ENCODE measurements at regions not wholly inside any gene's neighbourhood (a gene's known extent, or its start where the extent isn't known, plus 50 kb on each side); places are given as distances from the start of the nearest gene placed in this dataset.
"Not testable (repeated sequence)": the region's sequence is repeated elsewhere in the genome, so short reads cannot be mapped to it uniquely, and the experiment has no call there.

DNA sequence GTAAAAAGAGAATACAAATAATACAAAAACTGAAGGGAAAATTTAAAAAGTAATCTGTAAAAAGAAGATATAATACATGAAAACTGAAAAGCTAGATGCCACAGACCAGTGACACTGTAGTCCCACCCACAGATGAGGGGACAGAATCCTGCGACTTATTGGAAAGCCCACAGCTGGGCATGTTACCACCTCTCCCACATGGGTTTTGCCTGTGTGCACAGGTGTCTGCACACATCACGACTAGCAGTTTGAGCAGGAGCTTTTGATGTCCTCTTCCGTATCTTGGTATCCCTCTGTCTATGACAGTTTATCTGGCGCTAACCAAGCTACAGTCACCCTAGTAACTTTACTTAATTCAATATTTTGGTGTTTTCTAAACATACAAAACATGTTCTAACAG is 291.1 kb upstream of the EXOC2 start:
- Histone ChIP-seq H3K4me1 (no peaks in the 10 kb centered on the region), H3K9ac (no peak overlapping the region), H4K20me1 (ENCODE audit: low read depth) (no peaks in the 10 kb centered on the region), H3K9me3 (ENCODE audit: low read depth) (no peaks in the 10 kb centered on the region), H3K4me2 (no peak overlapping the region), H3K27ac (no peak overlapping the region), H3F3A (ENCODE audit: low read depth) (no peaks in the 10 kb centered on the region), H2AFZ (replicated peaks) (no peak overlapping the region), H3K4me3 (no peak overlapping the region), H3K79me2 (ENCODE audit: low read depth) (no peaks in the 10 kb centered on the region), H3K27me3 (no peaks in the 10 kb centered on the region), H3K36me3 (no peaks in the 10 kb centered on the region)
- Mint-ChIP-seq H3K4me1 (no peaks in the 10 kb centered on the region), H3K27ac (no peak overlapping the region), H3K9me3 (peaks cover 7% of the 10 kb centered on the region), H3K27me3 (ENCODE audit: insufficient read depth, low read depth) (peaks cover 7% of the 10 kb centered on the region), H3K36me3 (no peaks in the 10 kb centered on the region), H3K4me3 (no peak overlapping the region)
- no peak for DNase-seq (ENCODE audit: low spot score)
- no peak for TF ChIP-seq EZH2 (IDR thresholded peaks at IDR 0.05)
- TF ChIP-seq EZH2phosphoT487 (IDR thresholded peaks at IDR 0.05), result no peak

DNA sequence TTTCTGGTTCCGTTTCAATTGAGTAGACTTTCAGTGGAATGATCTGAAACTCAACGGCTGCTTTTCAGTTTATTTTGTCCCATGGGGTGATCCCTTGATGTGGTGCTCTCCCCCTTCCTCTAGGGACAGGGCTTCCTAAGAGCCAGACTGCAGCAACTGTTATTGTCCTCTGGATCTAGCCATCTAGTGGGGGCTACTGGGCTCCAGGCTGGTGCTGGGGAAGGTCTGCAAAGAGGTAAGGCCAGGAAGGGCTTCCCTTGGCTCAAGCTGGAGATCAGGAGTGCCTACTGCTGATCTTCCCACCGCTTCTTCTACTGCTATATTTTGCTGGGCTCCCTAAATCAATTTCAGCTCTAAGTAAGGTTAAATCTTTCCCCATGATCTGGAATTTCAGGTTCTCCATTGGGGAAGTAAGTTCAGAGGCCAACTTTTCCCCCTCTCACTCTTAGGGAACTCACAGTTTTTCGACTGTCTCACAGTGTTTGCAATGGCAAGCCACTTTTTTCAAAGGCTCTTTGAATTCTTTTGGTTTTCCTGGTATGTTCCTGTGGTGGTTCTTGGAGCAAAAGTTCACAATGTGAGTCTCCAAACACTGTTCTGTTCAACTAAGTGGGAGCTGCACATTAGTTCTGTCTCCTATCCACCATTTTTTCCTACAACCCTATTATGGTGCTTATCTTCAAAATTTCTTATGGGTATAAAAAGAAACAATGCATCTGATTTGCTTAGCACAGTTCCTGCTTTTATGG is 286.2 kb upstream of the EXOC2 start:
- Histone ChIP-seq H3K9me3 (ENCODE audit: low read depth) (peaks cover 11% of the 10 kb centered on the region), H3K27ac (no peak overlapping the region), H3K36me3 (no peaks in the 10 kb centered on the region), H3K4me1 (no peaks in the 10 kb centered on the region), H3F3A (ENCODE audit: low read depth) (no peaks in the 10 kb centered on the region), H2AFZ (replicated peaks) (no peak overlapping the region), H4K20me1 (ENCODE audit: low read depth) (no peaks in the 10 kb centered on the region), H3K4me3 (no peak overlapping the region), H3K9ac (no peak overlapping the region), H3K27me3 (no peaks in the 10 kb centered on the region), H3K4me2 (no peak overlapping the region), H3K79me2 (ENCODE audit: low read depth) (no peaks in the 10 kb centered on the region)
- Mint-ChIP-seq H3K27me3 (ENCODE audit: insufficient read depth, low read depth) (no peaks in the 10 kb centered on the region), H3K27ac (no peak overlapping the region), H3K9me3 (peaks cover 41% of the 10 kb centered on the region), H3K36me3 (no peaks in the 10 kb centered on the region), H3K4me1 (no peaks in the 10 kb centered on the region), H3K4me3 (no peak overlapping the region)
- TF ChIP-seq EZH2 (IDR thresholded peaks at IDR 0.05) (no peak), EZH2phosphoT487 (IDR thresholded peaks at IDR 0.05) (no peak), CTCF (IDR thresholded peaks at IDR 0.05) (no peak)
- DNase-seq (ENCODE audit: low spot score), result no peak

DNA sequence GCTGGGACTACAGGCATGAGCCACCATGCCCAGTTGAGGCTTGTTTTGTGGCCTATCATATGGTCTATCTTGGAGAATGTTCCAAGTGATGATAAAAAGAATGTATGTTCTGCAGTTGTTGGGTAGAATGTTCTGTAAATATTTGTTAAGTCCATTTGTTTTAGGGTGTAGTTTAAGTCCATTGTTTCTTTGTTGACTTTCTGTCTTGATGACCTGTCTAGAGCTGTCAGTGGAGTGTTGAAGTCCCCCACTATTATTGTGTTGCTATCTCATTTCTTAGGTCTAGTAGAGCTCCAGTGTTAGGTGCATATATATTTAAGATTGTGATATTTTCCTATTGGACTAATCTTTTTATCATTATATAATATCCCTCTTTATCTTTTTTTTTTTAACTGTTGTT is 284.3 kb upstream of the EXOC2 start:
- H3K27ac Mint-ChIP-seq; H3K4me2 ChIP-seq; H3K4me3 Mint-ChIP-seq; H3K36me3 ChIP-seq; H4K20me1 ChIP-seq (ENCODE audit: low read depth); H3K4me1 Mint-ChIP-seq; H3K9ac ChIP-seq; H2AFZ ChIP-seq (replicated peaks); H3F3A ChIP-seq (ENCODE audit: low read depth); DNase-seq (ENCODE audit: low spot score); H3K4me1 ChIP-seq; H3K36me3 Mint-ChIP-seq; H3K27me3 Mint-ChIP-seq (ENCODE audit: insufficient read depth, low read depth); H3K27me3 ChIP-seq; H3K4me3 ChIP-seq; H3K27ac ChIP-seq; H3K79me2 ChIP-seq (ENCODE audit: low read depth): not testable (repeated sequence)
- peaks cover 11% of the 10 kb centered on the region for H3K9me3 ChIP-seq (ENCODE audit: low read depth)
- H3K9me3 Mint-ChIP-seq, result peaks cover 41% of the 10 kb centered on the region

DNA sequence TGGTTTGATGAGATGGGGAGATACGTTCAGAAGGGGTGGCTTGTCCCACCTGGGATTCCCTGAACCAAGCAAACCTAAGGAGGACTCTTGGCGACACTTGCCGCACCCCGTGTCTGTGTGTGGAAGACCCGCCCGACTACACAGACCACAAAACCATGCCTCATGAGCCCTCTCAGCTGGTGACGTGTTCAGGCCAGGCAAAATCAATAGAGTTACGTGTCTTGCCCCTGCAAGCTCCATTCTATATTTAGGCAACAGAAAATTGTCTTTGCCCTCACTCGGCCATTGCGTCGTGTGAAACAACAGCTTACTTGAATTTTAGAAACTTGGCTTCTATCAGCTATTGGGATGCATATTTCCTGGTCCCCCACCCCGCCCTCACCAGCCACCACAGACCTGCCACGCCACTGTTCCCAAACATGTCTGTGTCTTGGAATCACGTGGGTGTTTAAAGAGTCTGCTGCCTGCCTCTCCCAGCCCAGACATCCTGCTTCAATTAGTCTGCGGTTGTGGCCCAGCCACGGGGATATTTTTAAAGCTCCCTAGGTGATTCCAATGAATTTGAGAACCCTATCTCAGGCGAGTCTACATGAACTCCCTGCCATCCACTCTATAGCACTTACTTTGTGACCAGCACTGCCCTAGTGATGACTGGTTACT is 279.2 kb upstream of the EXOC2 start:
- Histone ChIP-seq H3K79me2 (ENCODE audit: low read depth) (no peaks in the 10 kb centered on the region), H3K27me3 (no peaks in the 10 kb centered on the region), H3K9me3 (ENCODE audit: low read depth) (peaks cover 11% of the 10 kb centered on the region), H3K4me3 (no peak overlapping the region), H3K4me1 (no peaks in the 10 kb centered on the region), H3K9ac (no peak overlapping the region), H3K27ac (no peak overlapping the region), H3F3A (ENCODE audit: low read depth) (no peaks in the 10 kb centered on the region), H3K36me3 (no peaks in the 10 kb centered on the region), H2AFZ (replicated peaks) (no peak overlapping the region), H4K20me1 (ENCODE audit: low read depth) (no peaks in the 10 kb centered on the region), H3K4me2 (no peak overlapping the region)
- H3K4me3 Mint-ChIP-seq, result no peak overlapping the region
- no peak overlapping the region for H3K27ac Mint-ChIP-seq
- H3K4me1 Mint-ChIP-seq, result peaks cover 21% of the 10 kb centered on the region
- H3K27me3 Mint-ChIP-seq (ENCODE audit: insufficient read depth, low read depth), result peaks cover 2% of the 10 kb centered on the region
- H3K9me3 Mint-ChIP-seq, result peaks cover 36% of the 10 kb centered on the region
- DNase-seq (ENCODE audit: low spot score), result no peak
- TF ChIP-seq CTCF (IDR thresholded peaks at IDR 0.05) (no peak), EZH2phosphoT487 (IDR thresholded peaks at IDR 0.05) (no peak), EZH2 (IDR thresholded peaks at IDR 0.05) (no peak)
- H3K36me3 Mint-ChIP-seq, result no peaks in the 10 kb centered on the region
